Breast epithelium (tissue), 3 donors: ENCODE measurements at regions not wholly inside any gene's neighbourhood (a gene's known extent, or its start where the extent isn't known, plus 50 kb on each side); places are given as distances from the start of the nearest gene placed in this dataset.

Source experiments
- CTCF ChIP-seq, 3 donors: fragments of 450-650 bp; IDR thresholded peaks; one replicate each; pipeline ENCODE4 v1.5.1; 2016 to 2017; ENCODE audit warnings: antibody characterized with exemption in 3 of 3, mild to moderate bottlenecking in 3 of 3, moderate library complexity in 3 of 3
- POLR2A ChIP-seq: fragments of 450-650 bp; IDR thresholded peaks from one replicate; pipeline ENCODE4 v1.6.1; 2016; ENCODE audit warnings: antibody characterized with exemption, mild to moderate bottlenecking, moderate library complexity
- POLR2AphosphoS5 ChIP-seq, 3 donors: sonication (generic); formaldehyde crosslinking; IDR thresholded peaks; one replicate each; pipeline ENCODE4 v1.6.1; 2017; ENCODE audit warnings: antibody characterized with exemption in 3 of 3

GRCh38 chr21:28513428-28513827 is 479.2 kb downstream of the LTN1 start:
- TF ChIP-seq CTCF (IDR thresholded peaks at IDR 0.05) (no peak), POLR2A (no peak), POLR2AphosphoS5 (IDR thresholded peaks at IDR 0.05) (no peak)
